Body of pancreas (tissue), 4 donors: ENCODE measurements at regions not wholly inside any gene's neighbourhood (a gene's known extent, or its start where the extent isn't known, plus 50 kb on each side); places are given as distances from the start of the nearest gene placed in this dataset.

ENCODE experiments used
- CTCF ChIP-seq, 7 experiments: fragments of 450-650 bp in 4 of 7; fragments of 200-600 bp in 3 of 7; sonication (generic) in 3 of 7; IDR thresholded peaks; one replicate each; pipeline ENCODE4 v1.5.1; 2016 to 2019; ENCODE audit warnings: antibody characterized with exemption in 7 of 7
- POLR2A ChIP-seq, 3 donors: fragments of 450-650 bp; IDR thresholded peaks; one replicate each; pipeline ENCODE4 v1.6.1; 2016; ENCODE audit warnings: antibody characterized with exemption in 3 of 3, mild to moderate bottlenecking in 2 of 3

GRCh38 chr2:41705634-41706033 lies 342.2 kb upstream of the PKDCC start:
- TF ChIP-seq CTCF (IDR thresholded peaks at IDR 0.05), result no peak
- TF ChIP-seq POLR2A (IDR thresholded peaks at IDR 0.05), result no peak
